WTC11 (cell line): ENCODE measurements at regions not wholly inside any gene's neighbourhood (a gene's known extent, or its start where the extent isn't known, plus 50 kb on each side); places are given as distances from the start of the nearest gene placed in this dataset.
A peak's percentile ranks its signal among the peaks of the same experiment; 100 is the strongest.

Experiments
- ATAC-seq: fragments of 200-7000 bp; cut with Tn5 transposase; 2 replicates; pipeline ENCODE4 v1.10.0; 2021; ENCODE audit warnings: mild to moderate bottlenecking, moderate library complexity
- CTCF ChIA-PET: fragments of 300-600 bp; sonication (Branson Sonifier 250); formaldehyde crosslinking; loops from one replicate; lab custom pipeline; 2021; ENCODE audit warnings: antibody characterized with exemption; lab: Charles Lee
- POLR2A ChIA-PET: fragments of 350-600 bp; sonication (Branson Sonifier 250); formaldehyde crosslinking; loops from one replicate; lab custom pipeline; 2021; ENCODE audit warnings: antibody characterized with exemption; lab: Charles Lee
- DNase-seq: peaks from one replicate; pipeline ENCODE4 v3.0.0; 2021; ENCODE audit warnings: low spot score
- H3K27ac Mint-ChIP-seq: 2 replicates; pipeline ENCODE4 v1.8.0; 2021; ENCODE audit warnings: mixed read lengths
- H3K27me3 Mint-ChIP-seq: 2 replicates; pipeline ENCODE4 v1.8.0; 2021; ENCODE audit warnings: low read depth, mild to moderate bottlenecking, moderate library complexity, mixed read lengths
- H3K36me3 Mint-ChIP-seq: 2 replicates; pipeline ENCODE4 v1.8.0; 2021; ENCODE audit warnings: mixed read lengths
- H3K4me1 Mint-ChIP-seq: 2 replicates; pipeline ENCODE4 v1.8.0; 2022; ENCODE audit warnings: mixed read lengths
- H3K4me3 Mint-ChIP-seq: 2 replicates; pipeline ENCODE4 v1.8.0; 2021; ENCODE audit warnings: mild to moderate bottlenecking, moderate library complexity, mixed read lengths
- H3K9me3 Mint-ChIP-seq: 2 replicates; pipeline ENCODE4 v1.8.0; 2021; ENCODE audit warnings: mixed read lengths
- CREB1 ChIP-seq: sonication (generic); formaldehyde crosslinking; IDR thresholded peaks from 2 replicates; pipeline ENCODE4 v1.8.0; 2023; ENCODE audit warnings: mild to moderate bottlenecking, missing genetic modification reagents
- CTCF ChIP-seq: fragments of 200-600 bp; IDR thresholded peaks from 2 replicates; pipeline ENCODE4 v1.8.0; 2022; ENCODE audit warnings: antibody characterized with exemption
- FOXK1 ChIP-seq: sonication (generic); formaldehyde crosslinking; IDR thresholded peaks from 2 replicates; pipeline ENCODE4 v1.8.0; 2022; ENCODE audit warnings: mild to moderate bottlenecking, moderate library complexity, missing genetic modification reagents
- GRHL2 ChIP-seq: fragments of 250-450 bp; sonication (Bioruptor Pico); IDR thresholded peaks from 2 replicates; pipeline ENCODE4 v1.8.0; 2022; ENCODE audit warnings: mild to moderate bottlenecking, moderate library complexity; ENCODE audit not compliant: insufficient replicate concordance, severe bottlenecking
- JUN ChIP-seq: sonication (generic); formaldehyde crosslinking; IDR thresholded peaks from 2 replicates; pipeline ENCODE4 v1.8.0; 2023; ENCODE audit warnings: mild to moderate bottlenecking, missing genetic modification reagents
- PREB ChIP-seq: sonication (generic); formaldehyde crosslinking; IDR thresholded peaks from 2 replicates; pipeline ENCODE4 v1.8.1; 2022; ENCODE audit warnings: mild to moderate bottlenecking, missing genetic modification reagents, moderate library complexity, borderline replicate concordance
- RORB ChIP-seq: fragments of 250-450 bp; sonication (Bioruptor Pico); IDR thresholded peaks from 2 replicates; pipeline ENCODE4 v1.9.0; 2021; ENCODE audit warnings: mild to moderate bottlenecking
- TCF7 ChIP-seq: sonication (generic); formaldehyde crosslinking; IDR thresholded peaks from 2 replicates; pipeline ENCODE4 v1.8.0; 2022; ENCODE audit warnings: mild to moderate bottlenecking, low read depth, missing genetic modification reagents, moderate library complexity
- TEAD4 ChIP-seq: sonication (generic); formaldehyde crosslinking; IDR thresholded peaks from 2 replicates; pipeline ENCODE4 v1.8.0; 2022; ENCODE audit warnings: mild to moderate bottlenecking, missing genetic modification reagents
- ZNF121 ChIP-seq: sonication (generic); formaldehyde crosslinking; IDR thresholded peaks from 2 replicates; pipeline ENCODE4 v1.8.0; 2023; ENCODE audit warnings: missing genetic modification reagents
- ZNF219 ChIP-seq: sonication (generic); formaldehyde crosslinking; IDR thresholded peaks from 2 replicates; pipeline ENCODE4 v1.8.0; 2023; ENCODE audit warnings: missing genetic modification reagents, mild to moderate bottlenecking, borderline replicate concordance
- ZNF232 ChIP-seq: sonication (generic); formaldehyde crosslinking; IDR thresholded peaks from 2 replicates; pipeline ENCODE4 v1.8.0; 2022; ENCODE audit warnings: mild to moderate bottlenecking, missing genetic modification reagents
- ZNF281 ChIP-seq: sonication (generic); formaldehyde crosslinking; IDR thresholded peaks from 2 replicates; pipeline ENCODE4 v1.8.0; 2023; ENCODE audit warnings: mild to moderate bottlenecking, missing genetic modification reagents
- ZNF317 ChIP-seq: sonication (generic); formaldehyde crosslinking; IDR thresholded peaks from 2 replicates; pipeline ENCODE4 v1.8.1; 2023; ENCODE audit warnings: low read depth, mild to moderate bottlenecking, moderate library complexity, missing genetic modification reagents, borderline replicate concordance
- TF ChIP-seq, protein P1 (sequence below): sonication (generic); formaldehyde crosslinking; IDR thresholded peaks from 2 replicates; pipeline ENCODE4 v1.8.1; 2023; ENCODE audit warnings: mild to moderate bottlenecking, moderate library complexity, missing genetic modification reagents
- TF ChIP-seq, protein P2 (sequence below): sonication (generic); formaldehyde crosslinking; IDR thresholded peaks from 2 replicates; pipeline ENCODE4 v1.8.0; 2022; ENCODE audit warnings: mild to moderate bottlenecking, missing genetic modification reagents
- TF ChIP-seq, protein P3 (sequence below): sonication (generic); formaldehyde crosslinking; IDR thresholded peaks from 2 replicates; pipeline ENCODE4 v1.8.1; 2023; ENCODE audit warnings: mild to moderate bottlenecking, missing genetic modification reagents
- TF ChIP-seq, protein P4 (sequence below): sonication (generic); formaldehyde crosslinking; conservative IDR thresholded peaks from 2 replicates; pipeline ENCODE4 v1.8.1; 2023; ENCODE audit warnings: mild to moderate bottlenecking, low read depth, missing genetic modification reagents, moderate library complexity
- TF ChIP-seq, protein P5 (sequence below): fragments of 250-450 bp; sonication (Bioruptor Pico); conservative IDR thresholded peaks from 2 replicates; pipeline ENCODE4 v1.9.0; 2021; ENCODE audit warnings: mild to moderate bottlenecking

GRCh38 chr11:97611345-97611744, 1221.5 kb downstream of the JRKL start:
- POLR2A ChIA-PET: no interaction called here
- no peak for DNase-seq
- CTCF ChIA-PET: interaction anchor here (1.1 to 1.5 kb wide), 3 partner anchors 14 to 1148 kb away, joined by 3 to 5 read pairs (median 3); no protein-coding TSS in a partner anchor
- H3K27me3 Mint-ChIP-seq: no peaks in the 10 kb centered on the region; the same call in 1 of the 2 replicates
- H3K9me3 Mint-ChIP-seq: peaks cover 16% of the 10 kb centered on the region
- no peak overlapping the region for H3K4me3 Mint-ChIP-seq
- TF ChIP-seq RORB (CRISPR knock-in tag) (no peak), ZNF317 (peak; percentile 60; the same call in 1 of the 2 replicates), ZNF219 (no peak)
- H3K27ac Mint-ChIP-seq: no peak overlapping the region
- no peak for ATAC-seq
- peaks cover 4% of the 10 kb centered on the region; the same call in 1 of the 2 replicates for H3K4me1 Mint-ChIP-seq
- peaks cover 11% of the 10 kb centered on the region for H3K36me3 Mint-ChIP-seq

DNA sequence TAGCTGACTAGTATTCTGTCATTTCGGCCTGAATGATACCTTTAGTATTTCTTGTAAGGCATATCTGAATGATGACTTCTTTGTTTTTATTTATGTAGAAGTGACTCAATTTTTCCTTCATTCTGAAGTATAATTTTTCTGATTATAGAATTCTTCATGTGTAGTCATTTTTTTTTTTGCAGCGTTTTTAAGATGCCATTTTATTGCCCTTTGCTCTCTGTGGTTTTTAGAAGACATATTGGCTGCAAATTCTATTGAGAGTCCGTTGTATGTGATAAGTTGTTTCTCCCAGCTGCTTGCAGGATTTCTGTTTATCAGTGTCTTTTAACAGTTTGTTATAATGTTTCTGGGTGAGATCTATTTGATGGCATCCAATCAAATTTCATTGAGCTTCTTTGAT, 1224.8 kb downstream of the JRKL start:
- Mint-ChIP-seq H3K27ac (no peak overlapping the region), H3K27me3 (no peaks in the 10 kb centered on the region), H3K36me3 (peaks cover 17% of the 10 kb centered on the region), H3K4me1 (peaks cover 4% of the 10 kb centered on the region; the same call in 1 of the 2 replicates), H3K9me3 (peaks cover 22% of the 10 kb centered on the region), H3K4me3 (no peak overlapping the region)
- DNase-seq (no peak), ATAC-seq (no peak)
- TF ChIP-seq CREB1 (CRISPR knock-in tag) (no peak), TEAD4 (no peak), CTCF (no peak), TCF7 (CRISPR knock-in tag) (no peak), FOXK1 (CRISPR knock-in tag) (no peak), RORB (CRISPR knock-in tag) (no peak), ZNF232 (CRISPR knock-in tag) (no peak), ZNF121 (CRISPR knock-in tag) (no peak), JUN (CRISPR knock-in tag) (no peak), GRHL2 (CRISPR knock-in tag) (no peak), ZNF219 (no peak), ZNF281 (CRISPR knock-in tag) (no peak), PREB (no peak)
- TF ChIP-seq, protein P1, sequence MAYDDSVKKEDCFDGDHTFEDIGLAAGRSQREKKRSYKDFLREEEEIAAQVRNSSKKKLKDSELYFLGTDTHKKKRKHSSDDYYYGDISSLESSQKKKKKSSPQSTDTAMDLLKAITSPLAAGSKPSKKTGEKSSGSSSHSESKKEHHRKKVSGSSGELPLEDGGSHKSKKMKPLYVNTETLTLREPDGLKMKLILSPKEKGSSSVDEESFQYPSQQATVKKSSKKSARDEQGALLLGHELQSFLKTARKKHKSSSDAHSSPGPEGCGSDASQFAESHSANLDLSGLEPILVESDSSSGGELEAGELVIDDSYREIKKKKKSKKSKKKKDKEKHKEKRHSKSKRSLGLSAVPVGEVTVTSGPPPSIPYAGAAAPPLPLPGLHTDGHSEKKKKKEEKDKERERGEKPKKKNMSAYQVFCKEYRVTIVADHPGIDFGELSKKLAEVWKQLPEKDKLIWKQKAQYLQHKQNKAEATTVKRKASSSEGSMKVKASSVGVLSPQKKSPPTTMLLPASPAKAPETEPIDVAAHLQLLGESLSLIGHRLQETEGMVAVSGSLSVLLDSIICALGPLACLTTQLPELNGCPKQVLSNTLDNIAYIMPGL (CRISPR knock-in tag): no peak
- TF ChIP-seq, protein P2, sequence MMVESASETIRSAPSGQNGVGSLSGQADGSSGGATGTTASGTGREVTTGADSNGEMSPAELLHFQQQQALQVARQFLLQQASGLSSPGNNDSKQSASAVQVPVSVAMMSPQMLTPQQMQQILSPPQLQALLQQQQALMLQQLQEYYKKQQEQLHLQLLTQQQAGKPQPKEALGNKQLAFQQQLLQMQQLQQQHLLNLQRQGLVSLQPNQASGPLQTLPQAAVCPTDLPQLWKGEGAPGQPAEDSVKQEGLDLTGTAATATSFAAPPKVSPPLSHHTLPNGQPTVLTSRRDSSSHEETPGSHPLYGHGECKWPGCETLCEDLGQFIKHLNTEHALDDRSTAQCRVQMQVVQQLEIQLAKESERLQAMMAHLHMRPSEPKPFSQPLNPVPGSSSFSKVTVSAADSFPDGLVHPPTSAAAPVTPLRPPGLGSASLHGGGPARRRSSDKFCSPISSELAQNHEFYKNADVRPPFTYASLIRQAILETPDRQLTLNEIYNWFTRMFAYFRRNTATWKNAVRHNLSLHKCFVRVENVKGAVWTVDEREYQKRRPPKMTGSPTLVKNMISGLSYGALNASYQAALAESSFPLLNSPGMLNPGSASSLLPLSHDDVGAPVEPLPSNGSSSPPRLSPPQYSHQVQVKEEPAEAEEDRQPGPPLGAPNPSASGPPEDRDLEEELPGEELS (CRISPR knock-in tag): no peak
- TF ChIP-seq, protein P3, sequence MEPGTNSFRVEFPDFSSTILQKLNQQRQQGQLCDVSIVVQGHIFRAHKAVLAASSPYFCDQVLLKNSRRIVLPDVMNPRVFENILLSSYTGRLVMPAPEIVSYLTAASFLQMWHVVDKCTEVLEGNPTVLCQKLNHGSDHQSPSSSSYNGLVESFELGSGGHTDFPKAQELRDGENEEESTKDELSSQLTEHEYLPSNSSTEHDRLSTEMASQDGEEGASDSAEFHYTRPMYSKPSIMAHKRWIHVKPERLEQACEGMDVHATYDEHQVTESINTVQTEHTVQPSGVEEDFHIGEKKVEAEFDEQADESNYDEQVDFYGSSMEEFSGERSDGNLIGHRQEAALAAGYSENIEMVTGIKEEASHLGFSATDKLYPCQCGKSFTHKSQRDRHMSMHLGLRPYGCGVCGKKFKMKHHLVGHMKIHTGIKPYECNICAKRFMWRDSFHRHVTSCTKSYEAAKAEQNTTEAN (CRISPR knock-in tag): no peak
- TF ChIP-seq, protein P4, sequence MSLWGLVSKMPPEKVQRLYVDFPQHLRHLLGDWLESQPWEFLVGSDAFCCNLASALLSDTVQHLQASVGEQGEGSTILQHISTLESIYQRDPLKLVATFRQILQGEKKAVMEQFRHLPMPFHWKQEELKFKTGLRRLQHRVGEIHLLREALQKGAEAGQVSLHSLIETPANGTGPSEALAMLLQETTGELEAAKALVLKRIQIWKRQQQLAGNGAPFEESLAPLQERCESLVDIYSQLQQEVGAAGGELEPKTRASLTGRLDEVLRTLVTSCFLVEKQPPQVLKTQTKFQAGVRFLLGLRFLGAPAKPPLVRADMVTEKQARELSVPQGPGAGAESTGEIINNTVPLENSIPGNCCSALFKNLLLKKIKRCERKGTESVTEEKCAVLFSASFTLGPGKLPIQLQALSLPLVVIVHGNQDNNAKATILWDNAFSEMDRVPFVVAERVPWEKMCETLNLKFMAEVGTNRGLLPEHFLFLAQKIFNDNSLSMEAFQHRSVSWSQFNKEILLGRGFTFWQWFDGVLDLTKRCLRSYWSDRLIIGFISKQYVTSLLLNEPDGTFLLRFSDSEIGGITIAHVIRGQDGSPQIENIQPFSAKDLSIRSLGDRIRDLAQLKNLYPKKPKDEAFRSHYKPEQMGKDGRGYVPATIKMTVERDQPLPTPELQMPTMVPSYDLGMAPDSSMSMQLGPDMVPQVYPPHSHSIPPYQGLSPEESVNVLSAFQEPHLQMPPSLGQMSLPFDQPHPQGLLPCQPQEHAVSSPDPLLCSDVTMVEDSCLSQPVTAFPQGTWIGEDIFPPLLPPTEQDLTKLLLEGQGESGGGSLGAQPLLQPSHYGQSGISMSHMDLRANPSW (CRISPR knock-in tag): no peak
- TF ChIP-seq, protein P5, sequence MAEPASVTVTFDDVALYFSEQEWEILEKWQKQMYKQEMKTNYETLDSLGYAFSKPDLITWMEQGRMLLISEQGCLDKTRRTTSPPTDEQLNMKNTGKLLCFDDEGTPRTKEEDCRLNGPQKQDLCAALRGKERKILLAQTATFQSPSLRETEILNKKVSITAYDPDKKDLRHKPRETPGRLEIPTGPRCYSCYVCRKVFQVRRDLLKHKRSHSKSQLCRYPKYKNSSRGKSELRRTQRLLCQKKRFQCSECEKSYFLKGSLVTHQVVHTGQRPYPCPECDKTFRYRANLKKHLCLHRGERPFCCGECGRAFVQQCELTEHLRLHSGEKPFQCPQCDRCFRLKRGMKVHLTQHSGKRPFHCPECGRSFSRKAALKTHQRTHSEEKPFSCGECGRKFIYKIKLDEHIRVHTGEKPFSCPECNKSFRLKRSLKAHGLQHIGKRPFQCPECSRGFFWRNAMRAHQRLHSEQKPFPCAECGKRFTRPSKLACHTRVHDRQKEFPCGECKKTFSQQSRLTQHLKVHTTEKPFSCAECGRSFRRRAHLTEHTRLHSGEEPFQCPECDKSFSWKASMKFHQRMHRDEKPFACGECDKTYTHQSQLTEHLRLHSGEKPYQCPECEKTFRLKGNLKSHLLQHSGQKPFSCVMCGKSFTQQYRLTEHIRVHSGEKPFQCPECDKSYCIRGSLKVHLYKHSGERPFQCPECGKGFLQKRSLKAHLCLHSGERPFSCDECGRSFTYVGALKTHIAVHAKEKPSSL: no peak
- POLR2A ChIA-PET: no interaction called here
- CTCF ChIA-PET: no interaction called here
